HepG2 (cell line): ENCODE measurements at regions not wholly inside any gene's neighbourhood (a gene's known extent, or its start where the extent isn't known, plus 50 kb on each side); places are given as distances from the start of the nearest gene placed in this dataset.

ENCODE experiments used
- ATAC-seq: fragments of 200-7000 bp; cut with Tn5 transposase; 3 replicates; pipeline ENCODE4 v1.9.1; 2020; ENCODE audit warnings: mild to moderate bottlenecking, moderate library complexity
- BruUV-seq: library from RNA; stranded (reverse); fragments of 400-500 nt; replicated peaks from 2 replicates; lab custom pipeline; 2021; lab: Mats Ljungman, UMichigan
- CTCF ChIA-PET: fragments of 300-600 bp; formaldehyde crosslinking; extraction: SDS; loops from one replicate; lab custom pipeline; 2021; ENCODE audit warnings: low total read pairs, inconsistent platforms, low intra/inter-chr PET ratio; lab: Yijun Ruan, JAX
- POLR2A ChIA-PET: fragments of 350-600 bp; sonication (Branson Sonifier 250); formaldehyde crosslinking; loops from one replicate; lab custom pipeline; 2020; ENCODE audit warnings: antibody characterized with exemption, inconsistent platforms; lab: Yijun Ruan, JAX
- DNase-seq: peaks from one replicate; pipeline ENCODE4 v3.0.0-alpha.2; 2015; ENCODE audit warnings: low spot score
- FAIRE-seq: peaks from 3 replicates; lab custom pipeline; 2011; peaks lifted over from hg19 to GRCh38; lab: Jason Lieb, UNC
- H2AFZ ChIP-seq: one replicate; pipeline ENCODE4 v1.6.1; 2011; ENCODE audit warnings: low read length, inconsistent platforms
- H3K27ac ChIP-seq: fragments of 300-600 bp; 3 replicates; pipeline ENCODE4 v1.8.0; 2011; ENCODE audit warnings: mixed run types, mild to moderate bottlenecking, mixed read lengths, low read length, inconsistent platforms; ENCODE audit not compliant: insufficient read depth; ENCODE audit errors: extremely low read length
- H3K27me3 ChIP-seq, 2 experiments: fragments of 200-600 bp in 1 of 2; 2 replicates in 1 of 2; 3 replicates in 1 of 2; pipeline versions ENCODE4 v1.6.0 to v1.8.0; 2011; ENCODE audit warnings: low read length in 2 of 2, mild to moderate bottlenecking in 2 of 2, moderate library complexity in 2 of 2, inconsistent platforms in 1 of 2; ENCODE audit not compliant: insufficient read depth in 2 of 2, control insufficient read depth in 1 of 2
- H3K36me3 ChIP-seq, 2 experiments: fragments of 200-600 bp in 1 of 2; replicated peaks in 1 of 2; 2 replicates in 1 of 2; 3 replicates in 1 of 2; pipeline versions ENCODE4 v1.5.1 to v1.8.0; 2011; ENCODE audit warnings: low read length in 2 of 2, inconsistent platforms in 1 of 2; ENCODE audit not compliant: insufficient read depth in 2 of 2, control insufficient read depth in 1 of 2
- H3K4me1 ChIP-seq: 2 replicates; pipeline ENCODE4 v1.5.1; 2012; ENCODE audit warnings: low read length, inconsistent platforms; ENCODE audit not compliant: insufficient read depth
- H3K4me2 ChIP-seq: 2 replicates; pipeline ENCODE4 v1.6.0; 2011; ENCODE audit warnings: low read depth, low read length, inconsistent platforms
- H3K4me3 ChIP-seq, 3 experiments: fragments of 200-600 bp in 1 of 3; sonication (generic), shearing (Covaris generic) in 1 of 3; replicated peaks in 1 of 3; 2 replicates each; pipeline ENCODE4 v1.5.1; 2011 to 2016; ENCODE audit warnings: low read length in 3 of 3, inconsistent platforms in 2 of 3, low read depth in 2 of 3, mild to moderate bottlenecking in 2 of 3, control low read depth in 1 of 3, mixed read lengths in 1 of 3; ENCODE audit not compliant: insufficient read depth in 1 of 3
- H3K79me2 ChIP-seq: one replicate; pipeline ENCODE4 v1.6.1; 2011; ENCODE audit warnings: low read length, inconsistent platforms; ENCODE audit not compliant: insufficient read depth
- H3K9ac ChIP-seq: 2 replicates; pipeline ENCODE4 v1.6.0; 2011; ENCODE audit warnings: mild to moderate bottlenecking, low read depth, low read length, inconsistent platforms; ENCODE audit not compliant: insufficient read depth
- H3K9me3 ChIP-seq: 2 replicates; pipeline ENCODE4 v1.5.1; 2012; ENCODE audit warnings: mild to moderate bottlenecking, low read length
- H4K20me1 ChIP-seq: 2 replicates; pipeline ENCODE4 v1.6.0; 2011; ENCODE audit warnings: inconsistent platforms, mild to moderate bottlenecking, low read length, moderate library complexity; ENCODE audit not compliant: insufficient read depth
- CENPT ChIP-seq: sonication (generic); formaldehyde crosslinking; IDR thresholded peaks from 2 replicates; pipeline ENCODE4 v1.8.0; 2022; ENCODE audit warnings: low read depth, mild to moderate bottlenecking, moderate library complexity, missing genetic modification reagents
- FOXJ3 ChIP-seq: sonication (generic); formaldehyde crosslinking; IDR thresholded peaks from 2 replicates; pipeline ENCODE4 v1.4.0; 2020; ENCODE audit warnings: missing genetic modification reagents, mild to moderate bottlenecking, borderline replicate concordance
- HDAC6 ChIP-seq: fragments of 200-600 bp; sonication (generic); IDR thresholded peaks from 2 replicates; pipeline ENCODE4 v1.7.0; 2017; ENCODE audit warnings: mild to moderate bottlenecking, antibody characterized with exemption, low read length, low read depth
- HNF4G ChIP-seq, 2 experiments: sonication (generic) in 1 of 2; formaldehyde crosslinking in 1 of 2; IDR thresholded peaks; 2 replicates each; pipeline versions ENCODE4 v1.4.0 to v1.6.1; 2011 to 2020; ENCODE audit warnings: borderline replicate concordance in 2 of 2, low read depth in 2 of 2, mild to moderate bottlenecking in 2 of 2, low read length in 1 of 2, missing genetic modification reagents in 1 of 2, moderate library complexity in 1 of 2
- HNRNPUL1 ChIP-seq: fragments of 200-400 bp; formaldehyde crosslinking; IDR thresholded peaks from 2 replicates; pipeline ENCODE4 v1.6.1; 2017; ENCODE audit warnings: low read depth, mild to moderate bottlenecking, low read length, moderate library complexity
- RARG ChIP-seq: sonication (generic); formaldehyde crosslinking; IDR thresholded peaks from 2 replicates; pipeline ENCODE4 v1.4.0; 2020; ENCODE audit warnings: low read depth, mild to moderate bottlenecking, missing genetic modification reagents
- SMYD3 ChIP-seq: sonication (generic); formaldehyde crosslinking; IDR thresholded peaks from 2 replicates; pipeline ENCODE4 v1.8.1; 2023; ENCODE audit warnings: mild to moderate bottlenecking, missing genetic modification reagents
- TBX3 ChIP-seq: fragments of 450-650 bp; IDR thresholded peaks from 2 replicates; pipeline ENCODE4 v1.6.1; 2017; ENCODE audit warnings: antibody characterized with exemption, mild to moderate bottlenecking, inconsistent platforms, borderline replicate concordance
- TRIM24 ChIP-seq: sonication (generic); formaldehyde crosslinking; IDR thresholded peaks from 2 replicates; pipeline ENCODE4 v1.8.0; 2022; ENCODE audit warnings: mild to moderate bottlenecking, missing genetic modification reagents
- ZNF350 ChIP-seq: sonication (generic); formaldehyde crosslinking; IDR thresholded peaks from 2 replicates; pipeline ENCODE4 v1.4.0; 2020; ENCODE audit warnings: mild to moderate bottlenecking, low read depth, missing genetic modification reagents, borderline replicate concordance
- ZNF720 ChIP-seq: sonication (generic); formaldehyde crosslinking; IDR thresholded peaks from 2 replicates; pipeline ENCODE4 v1.4.0; 2020; ENCODE audit warnings: missing genetic modification reagents
- ZSCAN30 ChIP-seq: sonication (generic); formaldehyde crosslinking; IDR thresholded peaks from 2 replicates; pipeline ENCODE4 v1.5.0; 2020; ENCODE audit warnings: mild to moderate bottlenecking, missing genetic modification reagents
- WGBS: methylation state at CpG from one replicate; pipeline ENCODE4 v1.1.6; 2017; ENCODE audit warnings: low lambda C conversion rate; 5-methylcytosine and 5-hydroxymethylcytosine counted together
- in situ Hi-C: cut with HindIII; loops from 2 replicates; pipeline ENCODE4 v1.10.0; 2017; ENCODE audit warnings: low pct_unique_long_range_greater_than_20kb; ENCODE audit not compliant: extremely low pct_ligation_motif_present
- intact Hi-C: fragments of 100-400 bp; cut with micrococcal nuclease; formaldehyde crosslinking; loops from one replicate; pipeline ENCODE4 v1.10.0; 2022; ENCODE audit not compliant: unreplicated experiment
- TF ChIP-seq, protein P1 (sequence below): sonication (generic); formaldehyde crosslinking; IDR thresholded peaks from 2 replicates; pipeline ENCODE4 v1.8.1; 2023; ENCODE audit warnings: missing genetic modification reagents, mild to moderate bottlenecking, borderline replicate concordance
- TF ChIP-seq, protein P2 (sequence below): sonication (generic); formaldehyde crosslinking; IDR thresholded peaks from 2 replicates; pipeline ENCODE4 v1.9.0; 2021; ENCODE audit warnings: missing genetic modification reagents, borderline replicate concordance
- TF ChIP-seq, protein P3 (sequence below): sonication (generic); formaldehyde crosslinking; IDR thresholded peaks from 2 replicates; pipeline ENCODE4 v1.5.0; 2020; ENCODE audit warnings: missing genetic modification reagents
- TF ChIP-seq, protein P4 (sequence below): sonication (generic); formaldehyde crosslinking; IDR thresholded peaks from 2 replicates; pipeline ENCODE4 v1.4.0; 2020; ENCODE audit warnings: mild to moderate bottlenecking, missing genetic modification reagents
- TF ChIP-seq, protein P5 (sequence below): sonication (generic); formaldehyde crosslinking; IDR thresholded peaks from 2 replicates; pipeline ENCODE4 v1.8.1; 2022; ENCODE audit warnings: mild to moderate bottlenecking, missing genetic modification reagents

DNA sequence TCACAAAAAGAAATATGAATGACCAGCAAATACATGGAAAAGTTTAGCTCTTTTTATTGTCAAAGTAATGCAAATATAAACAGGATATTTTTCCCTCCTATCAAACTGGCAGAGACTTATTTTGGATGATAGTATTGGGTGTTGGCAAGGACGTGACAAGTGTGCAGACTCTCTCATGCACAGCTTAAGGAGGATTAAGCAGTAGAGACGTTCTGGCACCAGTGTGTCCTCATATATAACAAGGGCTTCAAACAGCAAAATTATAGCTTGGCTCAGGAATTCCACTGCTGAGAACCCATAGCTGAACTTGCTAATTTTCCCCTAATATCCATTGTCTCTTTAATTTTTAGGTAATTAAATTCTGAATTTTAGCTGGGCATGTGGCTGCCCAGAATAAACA lies 114.4 kb downstream of the FAM124B start:
- POLR2A ChIA-PET, result no interaction called here
- TF ChIP-seq ZSCAN30 (CRISPR knock-in tag) (no peak), HNRNPUL1 (no peak), HNF4G (IDR thresholded peaks at IDR 0.05; ENCODE audit: borderline replicate concordance, low read depth, low read length) (no peak), HNF4G (CRISPR knock-in tag; IDR thresholded peaks at IDR 0.05; ENCODE audit: borderline replicate concordance, low read depth) (no peak), CENPT (CRISPR knock-in tag) (no peak), RARG (CRISPR knock-in tag) (no peak), SMYD3 (no peak), ZNF720 (no peak), ZNF350 (no peak), TBX3 (no peak), HDAC6 (no peak), FOXJ3 (CRISPR knock-in tag) (no peak), TRIM24 (CRISPR knock-in tag) (no peak)
- TF ChIP-seq, protein P1, sequence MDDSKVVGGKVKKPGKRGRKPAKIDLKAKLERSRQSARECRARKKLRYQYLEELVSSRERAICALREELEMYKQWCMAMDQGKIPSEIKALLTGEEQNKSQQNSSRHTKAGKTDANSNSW (CRISPR knock-in tag), result no peak
- TF ChIP-seq, protein P2, sequence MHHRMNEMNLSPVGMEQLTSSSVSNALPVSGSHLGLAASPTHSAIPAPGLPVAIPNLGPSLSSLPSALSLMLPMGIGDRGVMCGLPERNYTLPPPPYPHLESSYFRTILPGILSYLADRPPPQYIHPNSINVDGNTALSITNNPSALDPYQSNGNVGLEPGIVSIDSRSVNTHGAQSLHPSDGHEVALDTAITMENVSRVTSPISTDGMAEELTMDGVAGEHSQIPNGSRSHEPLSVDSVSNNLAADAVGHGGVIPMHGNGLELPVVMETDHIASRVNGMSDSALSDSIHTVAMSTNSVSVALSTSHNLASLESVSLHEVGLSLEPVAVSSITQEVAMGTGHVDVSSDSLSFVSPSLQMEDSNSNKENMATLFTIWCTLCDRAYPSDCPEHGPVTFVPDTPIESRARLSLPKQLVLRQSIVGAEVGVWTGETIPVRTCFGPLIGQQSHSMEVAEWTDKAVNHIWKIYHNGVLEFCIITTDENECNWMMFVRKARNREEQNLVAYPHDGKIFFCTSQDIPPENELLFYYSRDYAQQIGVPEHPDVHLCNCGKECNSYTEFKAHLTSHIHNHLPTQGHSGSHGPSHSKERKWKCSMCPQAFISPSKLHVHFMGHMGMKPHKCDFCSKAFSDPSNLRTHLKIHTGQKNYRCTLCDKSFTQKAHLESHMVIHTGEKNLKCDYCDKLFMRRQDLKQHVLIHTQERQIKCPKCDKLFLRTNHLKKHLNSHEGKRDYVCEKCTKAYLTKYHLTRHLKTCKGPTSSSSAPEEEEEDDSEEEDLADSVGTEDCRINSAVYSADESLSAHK (CRISPR knock-in tag), result no peak
- TF ChIP-seq, protein P3, sequence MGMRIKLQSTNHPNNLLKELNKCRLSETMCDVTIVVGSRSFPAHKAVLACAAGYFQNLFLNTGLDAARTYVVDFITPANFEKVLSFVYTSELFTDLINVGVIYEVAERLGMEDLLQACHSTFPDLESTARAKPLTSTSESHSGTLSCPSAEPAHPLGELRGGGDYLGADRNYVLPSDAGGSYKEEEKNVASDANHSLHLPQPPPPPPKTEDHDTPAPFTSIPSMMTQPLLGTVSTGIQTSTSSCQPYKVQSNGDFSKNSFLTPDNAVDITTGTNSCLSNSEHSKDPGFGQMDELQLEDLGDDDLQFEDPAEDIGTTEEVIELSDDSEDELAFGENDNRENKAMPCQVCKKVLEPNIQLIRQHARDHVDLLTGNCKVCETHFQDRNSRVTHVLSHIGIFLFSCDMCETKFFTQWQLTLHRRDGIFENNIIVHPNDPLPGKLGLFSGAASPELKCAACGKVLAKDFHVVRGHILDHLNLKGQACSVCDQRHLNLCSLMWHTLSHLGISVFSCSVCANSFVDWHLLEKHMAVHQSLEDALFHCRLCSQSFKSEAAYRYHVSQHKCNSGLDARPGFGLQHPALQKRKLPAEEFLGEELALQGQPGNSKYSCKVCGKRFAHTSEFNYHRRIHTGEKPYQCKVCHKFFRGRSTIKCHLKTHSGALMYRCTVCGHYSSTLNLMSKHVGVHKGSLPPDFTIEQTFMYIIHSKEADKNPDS (CRISPR knock-in tag), result no peak
- TF ChIP-seq, protein P4, sequence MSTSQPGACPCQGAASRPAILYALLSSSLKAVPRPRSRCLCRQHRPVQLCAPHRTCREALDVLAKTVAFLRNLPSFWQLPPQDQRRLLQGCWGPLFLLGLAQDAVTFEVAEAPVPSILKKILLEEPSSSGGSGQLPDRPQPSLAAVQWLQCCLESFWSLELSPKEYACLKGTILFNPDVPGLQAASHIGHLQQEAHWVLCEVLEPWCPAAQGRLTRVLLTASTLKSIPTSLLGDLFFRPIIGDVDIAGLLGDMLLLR (CRISPR knock-in tag), result no peak
- TF ChIP-seq, protein P5, sequence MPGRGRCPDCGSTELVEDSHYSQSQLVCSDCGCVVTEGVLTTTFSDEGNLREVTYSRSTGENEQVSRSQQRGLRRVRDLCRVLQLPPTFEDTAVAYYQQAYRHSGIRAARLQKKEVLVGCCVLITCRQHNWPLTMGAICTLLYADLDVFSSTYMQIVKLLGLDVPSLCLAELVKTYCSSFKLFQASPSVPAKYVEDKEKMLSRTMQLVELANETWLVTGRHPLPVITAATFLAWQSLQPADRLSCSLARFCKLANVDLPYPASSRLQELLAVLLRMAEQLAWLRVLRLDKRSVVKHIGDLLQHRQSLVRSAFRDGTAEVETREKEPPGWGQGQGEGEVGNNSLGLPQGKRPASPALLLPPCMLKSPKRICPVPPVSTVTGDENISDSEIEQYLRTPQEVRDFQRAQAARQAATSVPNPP (CRISPR knock-in tag), result no peak

More for the DNA sequence above, 114.4 kb downstream of the FAM124B start:
- intact Hi-C loops, result no loop called here
- H3K36me3 ChIP-seq, result no peaks in the 10 kb centered on the region
- WGBS, result 0% methylated on average over 2 of the region's 2 CpGs
- no TSS peak for BruUV-seq
- no peak overlapping the region for H3K27ac ChIP-seq
- no peak overlapping the region for H3K9ac ChIP-seq
- in situ Hi-C loops, result loop anchor here (5.0 kb wide), 1 partner anchor 295 kb away; no protein-coding TSS in a partner anchor
- no peak for FAIRE-seq
- CTCF ChIA-PET, result interaction anchor here (7.7 kb wide), 1 partner anchor 294 kb away, joined by 272 read pairs; no protein-coding TSS in a partner anchor
- H3K4me1 ChIP-seq, result no peaks in the 10 kb centered on the region
- DNase-seq, result no peak
- no peaks in the 10 kb centered on the region for H3K27me3 ChIP-seq
- ATAC-seq, result no peak
- H3K79me2 ChIP-seq, result no peaks in the 10 kb centered on the region
- H3K9me3 ChIP-seq, result no peaks in the 10 kb centered on the region
- no peak overlapping the region for H2AFZ ChIP-seq
- H3K4me3 ChIP-seq, result no peak overlapping the region
- no peaks in the 10 kb centered on the region for H4K20me1 ChIP-seq
- no peak overlapping the region for H3K4me2 ChIP-seq
